ENCODE measurements at regions not wholly inside any gene's neighbourhood (a gene's known extent, or its start where the extent isn't known, plus 50 kb on each side); places are given as distances from the start of the nearest gene placed in this dataset.

DNA sequence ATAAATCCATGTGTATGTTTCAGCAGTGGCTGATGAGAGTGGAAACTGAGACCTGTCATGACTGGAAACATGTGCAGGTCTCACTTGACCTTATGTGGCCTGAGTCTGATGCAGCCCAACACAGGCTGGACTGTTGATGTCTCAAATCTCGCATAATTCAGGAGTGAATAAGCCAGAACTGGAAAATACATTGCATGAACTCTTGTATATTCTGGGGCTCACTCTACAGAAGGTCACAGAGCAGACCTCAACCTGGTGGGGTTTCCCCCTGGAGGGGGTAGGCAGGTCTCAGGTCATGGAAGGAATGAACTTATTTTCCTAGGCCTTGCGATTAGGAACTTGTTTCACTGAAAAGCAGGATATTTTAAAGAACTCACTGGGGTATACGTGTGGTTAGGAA is 146.3 kb upstream of the THUMPD2 start:
- WGBS (ENCODE audit: insufficient coverage) = 100% methylated on average over 2 of the region's 3 CpGs
- no peaks in the 10 kb centered on the region for H3K9me3 ChIP-seq (ENCODE audit: control extremely low read depth in 1 of 3, control insufficient read depth in 2 of 3, insufficient read depth in 1 of 3, low read length in 2 of 3)
- no peaks in the 10 kb centered on the region for H3K4me1 ChIP-seq (ENCODE audit: control insufficient read depth in 2 of 2, insufficient read depth in 2 of 2, low read length in 2 of 2)
- intact Hi-C loops (cut with micrococcal nuclease) = no loop called here
- no peaks in the 10 kb centered on the region for H4K20me1 ChIP-seq (ENCODE audit: control insufficient read depth, insufficient read depth, low read length, poor library complexity, severe bottlenecking)
- H3K4me2 ChIP-seq (replicated peaks; ENCODE audit: low read depth, low read length, poor library complexity, severe bottlenecking) = no peak overlapping the region
- Mint-ChIP-seq H3K4me1 (no peaks in the 10 kb centered on the region), H3K27ac (no peak overlapping the region), H3K27me3 (peaks cover 9% of the 10 kb centered on the region), H3K4me3 (no peak overlapping the region), H3K9me3 (ENCODE audit: insufficient read depth) (no peaks in the 10 kb centered on the region)
- H3K27ac ChIP-seq (ENCODE audit: low read length in 2 of 2) = no peak overlapping the region
- no peak for TF ChIP-seq EZH2 (IDR thresholded peaks at IDR 0.05; ENCODE audit: borderline replicate concordance, insufficient read depth, low read depth, low read length, poor library complexity, severe bottlenecking)
- TF ChIP-seq, protein P1, sequence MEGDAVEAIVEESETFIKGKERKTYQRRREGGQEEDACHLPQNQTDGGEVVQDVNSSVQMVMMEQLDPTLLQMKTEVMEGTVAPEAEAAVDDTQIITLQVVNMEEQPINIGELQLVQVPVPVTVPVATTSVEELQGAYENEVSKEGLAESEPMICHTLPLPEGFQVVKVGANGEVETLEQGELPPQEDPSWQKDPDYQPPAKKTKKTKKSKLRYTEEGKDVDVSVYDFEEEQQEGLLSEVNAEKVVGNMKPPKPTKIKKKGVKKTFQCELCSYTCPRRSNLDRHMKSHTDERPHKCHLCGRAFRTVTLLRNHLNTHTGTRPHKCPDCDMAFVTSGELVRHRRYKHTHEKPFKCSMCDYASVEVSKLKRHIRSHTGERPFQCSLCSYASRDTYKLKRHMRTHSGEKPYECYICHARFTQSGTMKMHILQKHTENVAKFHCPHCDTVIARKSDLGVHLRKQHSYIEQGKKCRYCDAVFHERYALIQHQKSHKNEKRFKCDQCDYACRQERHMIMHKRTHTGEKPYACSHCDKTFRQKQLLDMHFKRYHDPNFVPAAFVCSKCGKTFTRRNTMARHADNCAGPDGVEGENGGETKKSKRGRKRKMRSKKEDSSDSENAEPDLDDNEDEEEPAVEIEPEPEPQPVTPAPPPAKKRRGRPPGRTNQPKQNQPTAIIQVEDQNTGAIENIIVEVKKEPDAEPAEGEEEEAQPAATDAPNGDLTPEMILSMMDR (IDR thresholded peaks at IDR 0.05) = no peak
- DNase-seq = no peak
- no peaks in the 10 kb centered on the region for H3K36me3 ChIP-seq (replicated peaks in 1 of 2; ENCODE audit: control extremely low read depth in 1 of 2, control insufficient read depth in 1 of 2, extremely low read depth in 1 of 2, insufficient read depth in 2 of 2, low read length in 1 of 2)
- H3K4me3 ChIP-seq (ENCODE audit: control extremely low read depth in 1 of 5, extremely low read depth in 1 of 5, insufficient read depth in 1 of 5, low read depth in 2 of 5, low read length in 4 of 5) = no peak overlapping the region
- POLR2A ChIA-PET = no interaction called here
- H3K27me3 ChIP-seq (replicated peaks in 1 of 4; ENCODE audit: control extremely low read depth in 1 of 4, control insufficient read depth in 3 of 4, insufficient read depth in 4 of 4, low read length in 3 of 4) = no peaks in the 10 kb centered on the region
- no peak overlapping the region for H2AFZ ChIP-seq (ENCODE audit: insufficient read depth, low read depth, low read length, poor library complexity, severe bottlenecking)
- H3K79me2 ChIP-seq (ENCODE audit: control insufficient read depth, insufficient read depth, low read length) = no peaks in the 10 kb centered on the region
- CTCF ChIA-PET = no interaction called here
- ATAC-seq (ENCODE audit: low read depth) = no peak
- no peak overlapping the region for H3K9ac ChIP-seq (ENCODE audit: low read length)

DNA sequence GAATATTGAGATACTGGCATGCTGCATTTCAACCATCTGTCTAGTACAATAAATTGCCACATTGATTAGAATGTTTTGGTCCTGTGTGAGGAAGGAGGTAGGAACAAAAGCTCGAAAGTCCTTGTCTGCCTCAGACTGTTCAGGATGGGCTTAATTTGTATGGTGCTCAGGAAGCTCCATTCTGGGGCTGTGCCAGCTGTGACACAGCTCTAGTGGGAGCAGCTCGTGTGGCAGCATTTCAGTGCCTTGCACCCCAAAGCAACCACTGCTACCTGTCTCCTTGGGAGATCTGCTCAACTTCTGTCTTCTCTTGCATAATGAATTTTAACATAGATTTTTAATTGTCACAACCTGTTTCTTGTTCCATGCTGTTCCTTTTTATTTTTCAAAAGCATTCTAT is 144.4 kb upstream of the THUMPD2 start:
- Mint-ChIP-seq H3K27me3 (peaks cover 5% of the 10 kb centered on the region), H3K9me3 (ENCODE audit: insufficient read depth) (no peaks in the 10 kb centered on the region), H3K4me1 (no peaks in the 10 kb centered on the region), H3K27ac (no peak overlapping the region), H3K4me3 (no peak overlapping the region)
- POLR2A ChIA-PET = no interaction called here
- DNase-seq (no peak), ATAC-seq (ENCODE audit: low read depth) (no peak)
- Histone ChIP-seq H3K9me3 (ENCODE audit: control extremely low read depth in 1 of 3, control insufficient read depth in 2 of 3, insufficient read depth in 1 of 3, low read length in 2 of 3) (no peaks in the 10 kb centered on the region), H3K4me1 (ENCODE audit: control insufficient read depth in 2 of 2, insufficient read depth in 2 of 2, low read length in 2 of 2) (no peaks in the 10 kb centered on the region), H3K79me2 (ENCODE audit: control insufficient read depth, insufficient read depth, low read length) (no peaks in the 10 kb centered on the region), H4K20me1 (ENCODE audit: control insufficient read depth, insufficient read depth, low read length, poor library complexity, severe bottlenecking) (no peaks in the 10 kb centered on the region), H3K4me2 (replicated peaks; ENCODE audit: low read depth, low read length, poor library complexity, severe bottlenecking) (no peak overlapping the region), H3K4me3 (ENCODE audit: control extremely low read depth in 1 of 5, extremely low read depth in 1 of 5, insufficient read depth in 1 of 5, low read depth in 2 of 5, low read length in 4 of 5) (no peak overlapping the region), H2AFZ (ENCODE audit: insufficient read depth, low read depth, low read length, poor library complexity, severe bottlenecking) (no peak overlapping the region), H3K27me3 (replicated peaks in 1 of 4; ENCODE audit: control extremely low read depth in 1 of 4, control insufficient read depth in 3 of 4, insufficient read depth in 4 of 4, low read length in 3 of 4) (no peaks in the 10 kb centered on the region), H3K9ac (ENCODE audit: low read length) (no peak overlapping the region), H3K27ac (ENCODE audit: low read length in 2 of 2) (no peak overlapping the region), H3K36me3 (replicated peaks in 1 of 2; ENCODE audit: control extremely low read depth in 1 of 2, control insufficient read depth in 1 of 2, extremely low read depth in 1 of 2, insufficient read depth in 2 of 2, low read length in 1 of 2) (no peaks in the 10 kb centered on the region)
- TF ChIP-seq, protein P1 (IDR thresholded peaks at IDR 0.05) = no peak
- no peak for TF ChIP-seq EZH2 (IDR thresholded peaks at IDR 0.05; ENCODE audit: borderline replicate concordance, insufficient read depth, low read depth, low read length, poor library complexity, severe bottlenecking)
- WGBS (ENCODE audit: insufficient coverage) = 83% methylated on average over 2 of the region's 2 CpGs
- intact Hi-C loops (cut with micrococcal nuclease) = no loop called here
- CTCF ChIA-PET = interaction anchor here (1.8 kb wide), 1 partner anchor 10 kb away, joined by 4 read pairs; no protein-coding TSS in a partner anchor

Data from B cell (primary cell).